NCI-H146 treated with DMSO at 0.1 percent for 48 hours (cell line): ENCODE measurements at regions not wholly inside any gene's neighbourhood (a gene's known extent, or its start where the extent isn't known, plus 50 kb on each side); places are given as distances from the start of the nearest gene placed in this dataset.

ENCODE experiments used
- DNase-seq: peaks from one replicate; lab custom pipeline; 2025; ENCODE audit not compliant: unreplicated experiment; lab: John Stamatoyannopoulos, UW

- DNase-seq = no peak
Observed at GRCh38 chr3:96012939-96013338, 801.5 kb upstream of the EPHA6 start.

GRCh38 chr3:96017556-96017955 is 796.8 kb upstream of the EPHA6 start:
- no peak for DNase-seq

- DNase-seq = no peak
Observed at GRCh38 chr3:96022676-96023075, 791.7 kb upstream of the EPHA6 start.

GRCh38 chr3:96027718-96028117 is 786.7 kb upstream of the EPHA6 start:
- no peak for DNase-seq

GRCh38 chr3:96039632-96040031 is 774.8 kb upstream of the EPHA6 start:
- no peak for DNase-seq

GRCh38 chr3:96059301-96059700 is 755.1 kb upstream of the EPHA6 start:
- no peak for DNase-seq

- no peak for DNase-seq
Observed at GRCh38 chr3:96069065-96069464, 745.3 kb upstream of the EPHA6 start.

- DNase-seq = no peak
Observed at GRCh38 chr3:96070678-96071077, 743.7 kb upstream of the EPHA6 start.

- DNase-seq = no peak
Observed at GRCh38 chr3:96071097-96071496, 743.3 kb upstream of the EPHA6 start.

- no peak for DNase-seq
Observed at GRCh38 chr3:96072226-96072625, 742.2 kb upstream of the EPHA6 start.

- no peak for DNase-seq
Observed at GRCh38 chr3:96083610-96084009, 730.8 kb upstream of the EPHA6 start.

GRCh38 chr3:96086018-96086417 is 728.4 kb upstream of the EPHA6 start:
- no peak for DNase-seq

- DNase-seq = no peak
Observed at GRCh38 chr3:96101006-96101560, 713.3 kb upstream of the EPHA6 start.

GRCh38 chr3:96106701-96107100 is 707.7 kb upstream of the EPHA6 start:
- DNase-seq = no peak
